22Rv1 (cell line): ENCODE measurements at regions not wholly inside any gene's neighbourhood (a gene's known extent, or its start where the extent isn't known, plus 50 kb on each side); places are given as distances from the start of the nearest gene placed in this dataset.

Experiments
- H3K27ac ChIP-seq: fragments of 450-650 bp; 2 replicates; pipeline ENCODE4 v1.5.1; 2017
- CTCF ChIP-seq: fragments of 450-650 bp; IDR thresholded peaks from 2 replicates; pipeline ENCODE4 v1.5.1; 2017; ENCODE audit warnings: mild to moderate bottlenecking
- ZFX ChIP-seq: fragments of 450-650 bp; IDR thresholded peaks from 2 replicates; pipeline ENCODE4 v1.6.1; 2017; ENCODE audit warnings: antibody characterized with exemption, borderline replicate concordance

DNA sequence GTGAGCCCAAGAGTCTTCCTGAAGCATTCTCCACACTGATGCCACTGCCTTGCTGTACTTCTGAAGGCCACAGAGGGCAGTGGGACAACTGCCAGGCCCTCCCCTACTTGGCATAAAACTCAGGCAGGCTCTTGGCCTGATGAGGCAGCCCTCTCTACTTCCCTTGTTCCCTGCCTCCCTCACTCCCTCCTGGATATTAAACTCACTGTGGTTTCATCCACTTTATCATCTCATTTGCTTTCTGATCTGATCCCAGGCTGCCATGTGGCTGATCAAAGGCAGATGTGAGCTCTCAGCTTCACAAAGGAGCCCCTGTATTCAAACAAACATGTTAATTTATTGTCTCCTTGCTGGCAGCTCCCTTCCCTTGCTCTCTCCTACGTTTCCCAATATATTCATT is 533.5 kb downstream of the IGSF11 start:
- TF ChIP-seq CTCF (0 out of 2 replicates have a peak, but pooled peaks have one; percentile 10), ZFX (no peak)
- H3K27ac ChIP-seq, result no peak overlapping the region

GRCh38 chr3:118504906-118505305 is 529.7 kb downstream of the IGSF11 start:
- TF ChIP-seq ZFX, result no peak
- TF ChIP-seq CTCF, result no peak
- no peak overlapping the region for H3K27ac ChIP-seq

DNA sequence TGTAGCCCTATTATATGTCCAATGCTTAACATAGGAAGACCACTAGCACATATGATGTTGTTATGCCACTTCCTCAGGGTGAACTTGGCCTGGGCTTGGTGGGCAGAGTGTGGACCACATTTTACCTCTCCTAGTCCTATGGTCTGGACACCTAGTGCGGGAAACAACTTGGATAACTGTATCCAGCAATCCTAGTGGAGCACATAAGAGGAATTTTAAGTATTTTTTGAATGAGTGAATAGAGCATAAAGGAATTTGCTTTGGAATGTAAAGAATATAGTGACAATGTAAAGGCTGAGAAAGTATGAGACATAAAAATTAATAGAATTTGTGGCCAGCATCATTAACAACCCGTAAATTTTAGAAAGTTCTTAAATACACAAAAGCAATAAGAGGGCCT is 528.9 kb downstream of the IGSF11 start:
- no peak for TF ChIP-seq CTCF
- no peak for TF ChIP-seq ZFX
- no peak overlapping the region for H3K27ac ChIP-seq

- no peak overlapping the region for H3K27ac ChIP-seq
- no peak for TF ChIP-seq CTCF
- TF ChIP-seq ZFX, result no peak
These were observed 523.2 kb downstream of the IGSF11 start for GRCh38 chr3:118511402-118511801.

- TF ChIP-seq ZFX (no peak), CTCF (no peak)
- no peak overlapping the region for H3K27ac ChIP-seq
These were observed 522.3 kb downstream of the IGSF11 start for GRCh38 chr3:118512301-118512700.

DNA sequence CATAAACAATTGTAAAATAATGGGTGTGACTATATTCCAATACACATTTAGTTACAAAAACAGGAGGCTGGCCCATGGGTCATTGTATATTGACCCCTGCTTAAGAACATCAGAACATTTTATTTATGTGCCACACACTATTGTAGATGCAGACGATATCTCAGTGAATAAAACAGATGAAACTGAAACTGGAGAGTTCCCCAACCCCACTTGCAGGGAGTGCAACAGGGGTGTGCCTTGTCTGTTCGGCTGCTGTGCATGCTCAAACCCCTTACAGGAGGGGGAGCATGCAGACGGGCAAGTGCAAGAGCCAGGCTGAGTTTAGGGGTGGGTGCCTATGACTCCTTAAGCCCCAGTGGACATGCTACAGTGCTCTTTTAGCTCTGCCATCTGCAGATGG is 509.6 kb downstream of the IGSF11 start:
- no peak for TF ChIP-seq CTCF
- no peak for TF ChIP-seq ZFX
- H3K27ac ChIP-seq, result no peak overlapping the region

DNA sequence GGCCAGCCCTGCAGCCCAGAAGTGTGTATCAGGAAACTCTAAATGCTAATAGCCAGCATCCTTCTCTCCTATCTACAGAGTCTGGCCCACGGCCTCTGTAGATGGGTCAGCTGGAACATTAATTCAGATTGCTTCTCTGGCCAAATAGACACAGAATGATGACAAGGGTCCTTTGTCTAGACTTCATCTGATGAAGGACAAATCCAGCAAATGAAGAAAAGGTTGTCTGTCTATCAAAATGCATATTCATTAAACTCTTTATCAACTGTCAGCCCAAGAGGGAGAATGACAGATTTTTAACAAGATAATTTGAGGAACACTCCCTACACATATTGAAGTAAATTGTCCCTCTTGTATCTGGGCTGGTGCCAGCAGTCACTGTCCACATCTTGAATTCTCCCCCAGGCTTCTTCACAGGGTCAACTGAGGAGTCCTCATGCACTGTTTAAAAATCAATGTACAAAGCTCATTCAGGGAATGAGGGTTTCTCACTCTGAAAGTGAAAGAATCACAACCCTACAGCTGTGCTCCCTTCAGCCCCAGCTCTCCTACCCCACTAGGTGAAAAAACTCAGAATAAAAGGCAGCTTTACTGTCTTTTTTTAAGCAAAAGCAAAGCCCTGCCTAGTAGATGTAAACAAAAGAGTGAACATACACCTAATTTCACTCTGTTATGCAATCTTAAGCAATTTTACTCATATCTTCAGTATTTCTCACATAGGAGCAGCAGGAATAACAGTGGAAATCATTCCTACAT is 507.7 kb downstream of the IGSF11 start:
- TF ChIP-seq CTCF, result no peak
- TF ChIP-seq ZFX, result no peak
- H3K27ac ChIP-seq, result no peak overlapping the region
